Testis (tissue), 2 donors: ENCODE measurements at regions not wholly inside any gene's neighbourhood (a gene's known extent, or its start where the extent isn't known, plus 50 kb on each side); places are given as distances from the start of the nearest gene placed in this dataset.

ENCODE experiments used
- DNase-seq: peaks from one replicate; pipeline ENCODE4 v3.0.0-alpha.2; 2019
- H3K27ac ChIP-seq, 2 donors: fragments of 200-600 bp; sonication (generic); one replicate each; pipeline ENCODE4 v1.5.1; 2019
- H3K27me3 ChIP-seq: fragments of 200-600 bp; sonication (generic); one replicate; pipeline ENCODE4 v1.5.1; 2019
- H3K36me3 ChIP-seq: fragments of 200-600 bp; sonication (generic); one replicate; pipeline ENCODE4 v1.5.1; 2017; ENCODE audit warnings: low read depth; ENCODE audit errors: missing control alignments
- H3K4me1 ChIP-seq: fragments of 200-600 bp; sonication (generic); one replicate; pipeline ENCODE4 v1.5.1; 2019
- H3K4me3 ChIP-seq, 2 donors: fragments of 200-600 bp; sonication (generic); one replicate each; pipeline ENCODE4 v1.5.1; 2017 to 2019
- H3K9me3 ChIP-seq: fragments of 200-600 bp; sonication (generic); one replicate; pipeline ENCODE4 v1.5.1; 2017
- POLR2A ChIP-seq: fragments of 450-650 bp; IDR thresholded peaks from one replicate; pipeline ENCODE4 v1.6.1; 2017; ENCODE audit warnings: antibody characterized with exemption, mild to moderate bottlenecking, moderate library complexity
- WGBS, 2 donors: methylation state at CpG; one replicate each; pipeline ENCODE4 v1.1.5; 2018; 5-methylcytosine and 5-hydroxymethylcytosine counted together
- intact Hi-C: fragments of 100-400 bp; cut with DNase I; formaldehyde crosslinking; loops from one replicate; pipeline ENCODE4 v1.15.1; 2023; ENCODE audit warnings: low total_unique reads
- TF ChIP-seq, protein P1 (sequence below), 3 experiments: fragments of 450-650 bp in 2 of 3; fragments of 200-600 bp in 1 of 3; sonication (generic) in 1 of 3; IDR thresholded peaks; one replicate each; pipeline ENCODE4 v1.5.1; 2016 to 2019; ENCODE audit warnings: antibody characterized with exemption in 3 of 3, mild to moderate bottlenecking in 2 of 3, moderate library complexity in 1 of 3

DNA sequence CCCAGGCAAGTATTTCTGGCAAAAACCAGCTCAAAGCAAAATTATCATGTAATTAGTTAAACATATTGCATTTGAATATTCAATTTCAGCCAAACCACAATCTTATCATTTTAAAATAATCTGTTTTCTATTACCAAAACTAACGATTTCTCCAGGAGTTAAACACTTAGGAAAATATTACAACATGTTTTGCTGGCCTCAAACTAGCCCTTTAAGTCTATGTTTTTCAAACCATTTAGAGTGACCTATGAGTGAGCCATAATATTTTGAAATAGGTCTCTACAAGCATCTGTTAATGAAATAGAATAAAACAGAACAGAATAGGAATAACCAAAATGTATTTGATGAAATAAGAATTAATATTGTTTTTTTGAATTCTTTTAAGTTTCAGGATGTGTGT is 370.9 kb downstream of the COL12A1 start:
- DNase-seq = no peak
- Histone ChIP-seq H3K27ac (no peak overlapping the region), H3K9me3 (no peaks in the 10 kb centered on the region), H3K36me3 (no peaks in the 10 kb centered on the region), H3K27me3 (no peaks in the 10 kb centered on the region), H3K4me1 (no peaks in the 10 kb centered on the region), H3K4me3 (no peak overlapping the region)
- intact Hi-C loops = no loop called here
- TF ChIP-seq, protein P1, sequence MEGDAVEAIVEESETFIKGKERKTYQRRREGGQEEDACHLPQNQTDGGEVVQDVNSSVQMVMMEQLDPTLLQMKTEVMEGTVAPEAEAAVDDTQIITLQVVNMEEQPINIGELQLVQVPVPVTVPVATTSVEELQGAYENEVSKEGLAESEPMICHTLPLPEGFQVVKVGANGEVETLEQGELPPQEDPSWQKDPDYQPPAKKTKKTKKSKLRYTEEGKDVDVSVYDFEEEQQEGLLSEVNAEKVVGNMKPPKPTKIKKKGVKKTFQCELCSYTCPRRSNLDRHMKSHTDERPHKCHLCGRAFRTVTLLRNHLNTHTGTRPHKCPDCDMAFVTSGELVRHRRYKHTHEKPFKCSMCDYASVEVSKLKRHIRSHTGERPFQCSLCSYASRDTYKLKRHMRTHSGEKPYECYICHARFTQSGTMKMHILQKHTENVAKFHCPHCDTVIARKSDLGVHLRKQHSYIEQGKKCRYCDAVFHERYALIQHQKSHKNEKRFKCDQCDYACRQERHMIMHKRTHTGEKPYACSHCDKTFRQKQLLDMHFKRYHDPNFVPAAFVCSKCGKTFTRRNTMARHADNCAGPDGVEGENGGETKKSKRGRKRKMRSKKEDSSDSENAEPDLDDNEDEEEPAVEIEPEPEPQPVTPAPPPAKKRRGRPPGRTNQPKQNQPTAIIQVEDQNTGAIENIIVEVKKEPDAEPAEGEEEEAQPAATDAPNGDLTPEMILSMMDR (IDR thresholded peaks at IDR 0.05) = no peak
- no peak for TF ChIP-seq POLR2A
- 37 to 61% methylated on average over 1 of the region's 1 CpG for WGBS, 2 donors

DNA sequence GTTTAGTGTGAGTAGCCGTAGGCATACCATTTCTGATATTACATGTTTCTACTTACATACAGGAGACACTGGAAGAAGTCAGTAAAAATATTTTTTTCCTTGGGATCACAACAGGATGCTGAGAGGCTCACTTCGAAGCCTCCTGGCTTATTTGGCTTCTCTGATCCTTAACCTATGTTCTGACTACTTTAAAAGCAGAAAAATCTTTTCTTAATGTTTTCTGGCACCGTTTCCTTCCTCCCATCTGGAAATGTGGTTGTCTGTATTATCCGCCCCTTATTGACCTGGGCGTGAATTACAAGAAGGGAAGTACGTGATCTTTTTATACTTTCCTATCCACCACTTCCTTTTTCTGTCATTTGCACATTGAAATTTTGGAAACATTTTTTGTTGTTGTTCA is 379.6 kb downstream of the COL12A1 start:
- no peak overlapping the region for H3K27ac ChIP-seq
- intact Hi-C loops = no loop called here
- DNase-seq = no peak
- TF ChIP-seq, protein P1 (IDR thresholded peaks at IDR 0.05) = no peak
- no peak for TF ChIP-seq POLR2A
- 11 to 22% methylated on average over 6 of the region's 6 CpGs for WGBS, 2 donors
- no peak overlapping the region for H3K4me3 ChIP-seq
- no peaks in the 10 kb centered on the region for H3K4me1 ChIP-seq
- no peaks in the 10 kb centered on the region for H3K36me3 ChIP-seq
- H3K27me3 ChIP-seq = no peaks in the 10 kb centered on the region
- no peaks in the 10 kb centered on the region for H3K9me3 ChIP-seq

DNA sequence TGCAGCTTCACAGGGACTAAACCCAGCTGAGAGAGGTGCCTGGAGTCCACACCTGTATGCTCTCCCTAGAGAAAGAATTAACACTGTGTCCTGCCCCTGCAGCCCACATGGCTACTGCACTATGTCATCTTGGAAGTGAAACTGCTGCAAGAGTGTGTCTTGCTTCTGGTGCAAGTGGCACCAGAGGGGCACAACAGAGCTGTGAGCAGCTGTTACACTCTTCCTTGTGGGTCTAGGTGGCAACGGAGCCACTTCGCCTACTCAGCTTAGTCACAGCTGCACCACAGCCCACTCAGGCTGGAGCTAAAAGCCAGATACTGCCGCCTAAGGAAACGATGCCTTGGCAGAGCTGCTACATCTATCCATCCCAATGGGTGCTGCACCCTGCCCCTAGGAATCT is 391.4 kb downstream of the COL12A1 start:
- TF ChIP-seq, protein P1 (IDR thresholded peaks at IDR 0.05) = no peak
- TF ChIP-seq POLR2A = no peak
- Histone ChIP-seq H3K4me3 (no peak overlapping the region), H3K27me3 (no peaks in the 10 kb centered on the region), H3K9me3 (no peaks in the 10 kb centered on the region), H3K36me3 (no peaks in the 10 kb centered on the region), H3K27ac (no peak overlapping the region), H3K4me1 (no peaks in the 10 kb centered on the region)
- DNase-seq = no peak
- 40 to 68% methylated on average over 1 to 4 of the region's 4 CpGs for WGBS, 2 donors
- intact Hi-C loops = no loop called here

DNA sequence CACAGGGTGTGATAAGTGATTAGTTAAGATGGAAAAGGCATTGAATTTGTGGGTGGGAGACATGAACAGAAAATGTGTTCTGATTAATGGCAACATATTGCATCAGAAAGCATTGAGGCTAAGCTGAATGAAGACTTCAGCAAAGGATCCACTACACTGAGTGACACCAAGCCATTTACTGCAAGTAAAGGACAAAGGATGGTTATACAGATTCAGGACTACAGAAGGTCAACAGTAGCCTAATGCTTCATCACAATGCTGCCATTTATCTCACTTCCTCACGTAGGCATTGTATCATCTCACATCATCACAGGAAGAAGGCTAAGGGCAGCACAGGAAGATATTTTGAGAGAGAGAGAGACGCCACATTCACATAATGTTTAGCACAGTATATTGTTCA is 398.2 kb downstream of the COL12A1 start:
- no peaks in the 10 kb centered on the region for H3K9me3 ChIP-seq
- 56 to 60% methylated on average over 2 of the region's 2 CpGs for WGBS, 2 donors
- no peak for TF ChIP-seq POLR2A
- TF ChIP-seq, protein P1 (IDR thresholded peaks at IDR 0.05) = no peak
- H3K27ac ChIP-seq = no peak overlapping the region
- H3K36me3 ChIP-seq = no peaks in the 10 kb centered on the region
- DNase-seq = no peak
- intact Hi-C loops = no loop called here
- no peak overlapping the region for H3K4me3 ChIP-seq
- peaks cover 12% of the 10 kb centered on the region for H3K4me1 ChIP-seq
- no peaks in the 10 kb centered on the region for H3K27me3 ChIP-seq

DNA sequence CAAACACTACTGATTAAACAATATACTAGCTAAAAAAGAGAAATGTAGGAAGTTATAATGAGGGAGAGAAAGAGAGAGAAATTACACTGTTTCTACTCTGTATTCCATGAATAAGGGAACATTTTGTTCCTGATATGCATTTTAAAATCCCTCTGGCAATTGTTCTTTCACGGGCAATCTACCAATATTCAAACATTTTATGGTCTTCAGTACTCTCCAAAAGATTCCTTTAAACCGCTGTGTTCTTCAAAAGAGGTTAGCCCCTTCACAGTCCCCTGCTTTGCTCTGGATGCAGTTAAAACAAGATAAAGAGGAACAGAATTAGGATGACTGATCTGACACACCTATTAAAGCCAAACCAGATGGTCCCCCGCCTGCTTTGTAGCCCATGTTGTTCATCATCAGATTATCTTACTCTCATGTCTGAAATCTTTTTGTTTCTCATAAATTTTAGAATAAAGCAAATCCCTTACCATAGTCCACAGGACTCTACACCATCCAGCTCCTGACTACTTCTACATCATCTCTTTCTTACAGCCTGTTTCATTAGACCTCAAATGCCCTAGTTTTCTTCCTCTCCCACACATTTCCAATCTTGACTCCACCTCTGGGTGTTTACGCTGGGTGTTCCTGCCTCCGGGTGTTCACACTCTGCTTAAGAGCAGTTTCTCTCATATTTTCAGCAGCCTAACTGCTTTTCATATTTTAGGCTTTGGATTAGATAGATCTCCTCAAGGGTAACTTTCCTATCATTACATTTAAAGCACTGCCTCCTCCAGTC is 399.7 kb downstream of the COL12A1 start:
- Histone ChIP-seq H3K4me1 (peaks cover 12% of the 10 kb centered on the region), H3K27me3 (no peaks in the 10 kb centered on the region), H3K27ac (peak overlapping the region; percentile 80 to 86), H3K4me3 (no peak overlapping the region), H3K36me3 (no peaks in the 10 kb centered on the region), H3K9me3 (no peaks in the 10 kb centered on the region)
- intact Hi-C loops = no loop called here
- DNase-seq = peak; percentile 57
- TF ChIP-seq, protein P1 (IDR thresholded peaks at IDR 0.05) = no peak
- TF ChIP-seq POLR2A = no peak
- 35 to 36% methylated on average over 5 of the region's 5 CpGs for WGBS, 2 donors
